GM12872 (cell line): ENCODE measurements at regions not wholly inside any gene's neighbourhood (a gene's known extent, or its start where the extent isn't known, plus 50 kb on each side); places are given as distances from the start of the nearest gene placed in this dataset.

Experiments
- TF ChIP-seq, protein P1 (sequence below): IDR thresholded peaks from 3 replicates; pipeline ENCODE4 v1.5.1; 2011; ENCODE audit warnings: low read depth, mild to moderate bottlenecking, low read length, moderate library complexity; ENCODE audit not compliant: insufficient read depth

DNA sequence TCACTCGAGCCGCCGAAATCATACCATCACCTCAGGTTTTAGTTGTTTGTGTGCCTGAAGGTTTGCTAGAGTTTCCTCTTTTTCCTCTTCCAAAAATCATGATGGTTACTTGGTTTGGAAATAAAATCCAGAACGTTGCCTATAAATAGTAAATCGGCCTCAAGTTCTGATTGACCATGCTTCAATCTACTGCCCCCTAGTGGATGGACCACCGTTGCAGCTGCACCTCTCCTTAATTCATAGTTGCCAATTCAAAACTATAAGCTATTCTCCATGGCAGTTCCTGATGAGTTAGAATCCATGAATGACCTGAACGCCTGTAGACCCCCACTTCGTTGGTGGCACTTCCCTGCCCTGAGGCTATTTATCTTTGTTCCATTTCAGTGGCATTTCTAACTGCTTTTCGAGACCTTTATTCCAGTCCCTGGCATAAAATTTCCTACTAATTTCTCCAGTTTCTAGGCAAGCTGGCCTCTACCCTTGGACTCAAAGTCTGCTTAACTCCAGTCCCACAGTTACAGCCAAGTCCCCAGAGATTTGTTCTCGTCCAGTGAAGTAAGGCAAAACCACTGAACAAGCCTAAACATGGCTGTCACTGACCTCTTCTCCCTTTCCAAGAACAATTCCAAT, 422.6 kb downstream of the EFNA5 start:
- TF ChIP-seq, protein P1, sequence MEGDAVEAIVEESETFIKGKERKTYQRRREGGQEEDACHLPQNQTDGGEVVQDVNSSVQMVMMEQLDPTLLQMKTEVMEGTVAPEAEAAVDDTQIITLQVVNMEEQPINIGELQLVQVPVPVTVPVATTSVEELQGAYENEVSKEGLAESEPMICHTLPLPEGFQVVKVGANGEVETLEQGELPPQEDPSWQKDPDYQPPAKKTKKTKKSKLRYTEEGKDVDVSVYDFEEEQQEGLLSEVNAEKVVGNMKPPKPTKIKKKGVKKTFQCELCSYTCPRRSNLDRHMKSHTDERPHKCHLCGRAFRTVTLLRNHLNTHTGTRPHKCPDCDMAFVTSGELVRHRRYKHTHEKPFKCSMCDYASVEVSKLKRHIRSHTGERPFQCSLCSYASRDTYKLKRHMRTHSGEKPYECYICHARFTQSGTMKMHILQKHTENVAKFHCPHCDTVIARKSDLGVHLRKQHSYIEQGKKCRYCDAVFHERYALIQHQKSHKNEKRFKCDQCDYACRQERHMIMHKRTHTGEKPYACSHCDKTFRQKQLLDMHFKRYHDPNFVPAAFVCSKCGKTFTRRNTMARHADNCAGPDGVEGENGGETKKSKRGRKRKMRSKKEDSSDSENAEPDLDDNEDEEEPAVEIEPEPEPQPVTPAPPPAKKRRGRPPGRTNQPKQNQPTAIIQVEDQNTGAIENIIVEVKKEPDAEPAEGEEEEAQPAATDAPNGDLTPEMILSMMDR = peak; percentile 84

DNA sequence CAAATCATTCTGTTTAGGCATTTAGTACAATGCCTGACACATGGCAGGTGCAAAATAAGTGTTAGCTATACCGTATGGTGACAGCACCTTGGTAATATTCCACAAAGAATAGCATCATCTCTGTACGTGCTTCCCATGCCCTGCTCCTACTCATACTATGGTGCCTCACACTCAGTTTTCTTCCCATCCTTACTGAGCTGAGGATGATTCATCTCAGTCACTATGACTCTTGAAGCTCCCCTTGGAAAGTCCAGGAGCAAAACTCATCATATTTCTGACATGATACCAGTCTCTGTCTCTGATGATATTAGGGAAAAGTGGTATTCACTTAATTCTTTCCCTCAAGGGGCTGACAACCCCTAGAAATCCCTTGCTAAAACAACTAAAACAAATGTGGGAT, 423.3 kb downstream of the EFNA5 start:
- TF ChIP-seq, protein P1 = no peak

DNA sequence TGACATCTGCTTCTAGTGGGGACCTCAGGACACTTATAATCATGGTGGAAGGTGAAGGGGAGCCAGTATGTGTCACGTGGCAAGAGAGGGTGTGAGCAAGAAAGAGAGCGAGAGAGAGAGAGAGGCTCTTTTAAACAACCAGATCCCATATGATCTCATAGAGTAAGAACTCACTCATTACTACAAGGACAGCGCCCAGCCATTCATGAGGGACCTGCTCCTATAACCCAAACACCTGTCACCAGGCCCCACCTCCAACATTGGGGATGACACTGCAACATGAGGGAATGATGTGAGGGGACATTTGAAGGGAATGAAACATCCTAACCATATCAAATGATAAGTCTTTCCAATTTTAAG, 427.5 kb downstream of the EFNA5 start:
- TF ChIP-seq, protein P1 = no peak

DNA sequence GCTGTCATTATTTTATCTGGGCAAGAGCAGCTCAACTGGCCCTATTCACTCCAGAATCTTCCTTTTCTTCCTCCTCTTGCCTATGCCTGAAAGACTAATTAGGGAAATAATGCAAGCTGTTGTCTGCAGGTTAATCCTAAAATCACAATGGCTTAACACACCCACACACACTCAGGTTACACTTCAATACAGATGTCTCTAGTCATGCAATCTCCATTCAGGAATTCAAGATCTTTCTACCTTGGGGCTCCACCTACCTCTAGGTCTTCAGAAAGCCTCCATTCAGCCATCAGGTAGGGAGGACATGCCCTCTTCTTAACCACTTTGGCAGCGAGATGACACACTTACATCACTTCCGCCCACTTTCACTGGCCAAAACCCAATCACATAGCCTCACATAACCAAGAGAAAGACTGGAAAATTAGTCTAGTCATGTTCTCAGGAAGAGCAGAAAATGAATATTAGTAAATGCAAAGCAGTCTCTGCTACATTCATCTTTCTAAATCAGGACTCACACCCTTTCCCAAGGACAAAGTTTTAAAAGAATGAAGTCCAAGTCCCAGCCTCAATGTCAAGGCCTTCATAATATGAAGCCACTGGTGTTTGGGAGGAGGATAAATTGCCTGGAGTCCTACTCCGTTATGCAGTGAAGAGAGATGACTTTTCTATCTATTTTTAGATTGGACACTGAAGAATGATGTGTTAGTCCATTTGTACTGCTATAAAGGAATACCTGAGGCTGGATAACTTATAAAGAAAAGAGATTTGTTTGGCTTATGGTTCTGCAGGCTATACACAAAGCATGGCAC, 428.1 kb downstream of the EFNA5 start:
- TF ChIP-seq, protein P1 = no peak

DNA sequence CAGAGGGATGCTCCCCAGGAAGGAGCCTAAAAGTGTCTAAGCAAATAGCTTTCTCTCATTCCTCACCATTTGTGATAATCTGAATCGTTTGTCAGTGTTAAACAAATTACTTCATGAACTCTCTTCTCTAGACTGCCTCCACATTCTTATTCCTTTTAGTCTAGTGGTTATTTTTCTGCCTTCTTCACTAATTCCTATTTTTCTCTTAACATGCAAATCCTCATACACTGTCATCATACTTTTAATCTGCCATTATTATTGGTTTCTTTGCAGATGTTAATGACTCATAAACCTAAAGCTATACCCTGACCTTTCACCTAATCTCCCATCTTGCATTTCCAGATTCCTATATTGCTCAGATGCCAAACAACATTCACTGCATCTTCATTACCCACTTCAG, 428.9 kb downstream of the EFNA5 start:
- TF ChIP-seq, protein P1 = no peak

GRCh38 chr5:107235167-107235566, 435.6 kb downstream of the EFNA5 start:
- TF ChIP-seq, protein P1 = no peak

GRCh38 chr5:107232788-107233187, 437.9 kb downstream of the EFNA5 start:
- TF ChIP-seq, protein P1 = no peak
